H1 (cell line): ENCODE measurements at regions not wholly inside any gene's neighbourhood (a gene's known extent, or its start where the extent isn't known, plus 50 kb on each side); places are given as distances from the start of the nearest gene placed in this dataset.

ENCODE experiments used
- EZH2 ChIP-seq: fragments of 200-600 bp; sonication (generic); IDR thresholded peaks from 2 replicates; pipeline ENCODE4 v1.7.1; 2012; ENCODE audit warnings: low read depth, mild to moderate bottlenecking, moderate library complexity, low read length, inconsistent platforms; ENCODE audit not compliant: severe bottlenecking
- NANOG ChIP-seq: IDR thresholded peaks from 2 replicates; pipeline ENCODE4 v1.6.1; 2011; ENCODE audit warnings: low read length, low read depth, mild to moderate bottlenecking, inconsistent platforms; ENCODE audit not compliant: insufficient read depth, poor library complexity, severe bottlenecking
- SP4 ChIP-seq: IDR thresholded peaks from 2 replicates; pipeline ENCODE4 v1.6.1; 2012; ENCODE audit warnings: low read length, inconsistent platforms
- TF ChIP-seq, protein P1 (sequence below), 3 experiments: IDR thresholded peaks; 1 replicate in 2 of 3; 2 replicates in 1 of 3; pipeline versions ENCODE4 v1.5.1 to v1.6.1; 2011; ENCODE audit warnings: low read length in 3 of 3, mild to moderate bottlenecking in 3 of 3, inconsistent platforms in 2 of 3, low read depth in 1 of 3, moderate library complexity in 1 of 3; ENCODE audit not compliant: insufficient read depth in 1 of 3; ENCODE audit errors: control extremely low read depth in 1 of 3

- TF ChIP-seq, protein P1, sequence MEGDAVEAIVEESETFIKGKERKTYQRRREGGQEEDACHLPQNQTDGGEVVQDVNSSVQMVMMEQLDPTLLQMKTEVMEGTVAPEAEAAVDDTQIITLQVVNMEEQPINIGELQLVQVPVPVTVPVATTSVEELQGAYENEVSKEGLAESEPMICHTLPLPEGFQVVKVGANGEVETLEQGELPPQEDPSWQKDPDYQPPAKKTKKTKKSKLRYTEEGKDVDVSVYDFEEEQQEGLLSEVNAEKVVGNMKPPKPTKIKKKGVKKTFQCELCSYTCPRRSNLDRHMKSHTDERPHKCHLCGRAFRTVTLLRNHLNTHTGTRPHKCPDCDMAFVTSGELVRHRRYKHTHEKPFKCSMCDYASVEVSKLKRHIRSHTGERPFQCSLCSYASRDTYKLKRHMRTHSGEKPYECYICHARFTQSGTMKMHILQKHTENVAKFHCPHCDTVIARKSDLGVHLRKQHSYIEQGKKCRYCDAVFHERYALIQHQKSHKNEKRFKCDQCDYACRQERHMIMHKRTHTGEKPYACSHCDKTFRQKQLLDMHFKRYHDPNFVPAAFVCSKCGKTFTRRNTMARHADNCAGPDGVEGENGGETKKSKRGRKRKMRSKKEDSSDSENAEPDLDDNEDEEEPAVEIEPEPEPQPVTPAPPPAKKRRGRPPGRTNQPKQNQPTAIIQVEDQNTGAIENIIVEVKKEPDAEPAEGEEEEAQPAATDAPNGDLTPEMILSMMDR (IDR thresholded peaks at IDR 0.05; ENCODE audit: control extremely low read depth in 1 of 3, insufficient read depth in 1 of 3, low read depth in 1 of 3, low read length in 3 of 3): no peak
- TF ChIP-seq NANOG (no peak), EZH2 (no peak), SP4 (no peak)
Observed at GRCh38 chr12:58211211-58211610, 269.8 kb downstream of the ATP23 start (continued).
